ENCODE measurements at regions not wholly inside any gene's neighbourhood (a gene's known extent, or its start where the extent isn't known, plus 50 kb on each side); places are given as distances from the start of the nearest gene placed in this dataset.

- Histone ChIP-seq H3K4me1 (no peaks in the 10 kb centered on the region), H3K27me3 (no peaks in the 10 kb centered on the region), H3K36me3 (no peaks in the 10 kb centered on the region), H3K27ac (no peak overlapping the region), H3K4me3 (no peak overlapping the region), H3K9me3 (no peaks in the 10 kb centered on the region)
- TF ChIP-seq CTCF (IDR thresholded peaks at IDR 0.05), result no peak
- TF ChIP-seq POLR2AphosphoS5 (IDR thresholded peaks at IDR 0.05), result no peak
- no peak for TF ChIP-seq POLR2A (IDR thresholded peaks at IDR 0.05)
- intact Hi-C loops (cut with DNase I; ENCODE audit: low total_unique reads), result no loop called here
- DNase-seq (ENCODE audit: low spot score in 2 of 2), result no peak
These were observed 459.0 kb downstream of the SOX6 start for GRCh38 chr11:15897211-15897960.

GRCh38 chr11:15901054-15901453, 455.3 kb downstream of the SOX6 start:
- Histone ChIP-seq H3K4me1 (no peaks in the 10 kb centered on the region), H3K36me3 (no peaks in the 10 kb centered on the region), H3K27me3 (no peaks in the 10 kb centered on the region), H3K9me3 (no peaks in the 10 kb centered on the region), H3K27ac (no peak overlapping the region), H3K4me3 (no peak overlapping the region)
- DNase-seq (ENCODE audit: low spot score in 2 of 2), result no peak
- TF ChIP-seq CTCF (IDR thresholded peaks at IDR 0.05) (no peak), POLR2A (IDR thresholded peaks at IDR 0.05) (no peak), POLR2AphosphoS5 (IDR thresholded peaks at IDR 0.05) (no peak)
- intact Hi-C loops (cut with DNase I; ENCODE audit: low total_unique reads), result no loop called here

GRCh38 chr11:15901790-15902189, 454.6 kb downstream of the SOX6 start:
- TF ChIP-seq POLR2AphosphoS5 (IDR thresholded peaks at IDR 0.05) (no peak), POLR2A (IDR thresholded peaks at IDR 0.05) (no peak), CTCF (IDR thresholded peaks at IDR 0.05) (no peak)
- Histone ChIP-seq H3K36me3 (no peaks in the 10 kb centered on the region), H3K4me3 (no peak overlapping the region), H3K27me3 (no peaks in the 10 kb centered on the region), H3K27ac (no peak overlapping the region), H3K9me3 (no peaks in the 10 kb centered on the region), H3K4me1 (no peaks in the 10 kb centered on the region)
- intact Hi-C loops (cut with DNase I; ENCODE audit: low total_unique reads), result no loop called here
- DNase-seq (ENCODE audit: low spot score in 2 of 2), result no peak

- Histone ChIP-seq H3K4me1 (no peaks in the 10 kb centered on the region), H3K9me3 (no peaks in the 10 kb centered on the region), H3K27ac (no peak overlapping the region), H3K27me3 (no peaks in the 10 kb centered on the region), H3K36me3 (no peaks in the 10 kb centered on the region), H3K4me3 (no peak overlapping the region)
- intact Hi-C loops (cut with DNase I; ENCODE audit: low total_unique reads), result no loop called here
- no peak for DNase-seq (ENCODE audit: low spot score in 2 of 2)
- no peak for TF ChIP-seq POLR2A (IDR thresholded peaks at IDR 0.05)
- no peak for TF ChIP-seq POLR2AphosphoS5 (IDR thresholded peaks at IDR 0.05)
- no peak for TF ChIP-seq CTCF (IDR thresholded peaks at IDR 0.05)
These were observed 453.1 kb downstream of the SOX6 start for GRCh38 chr11:15903246-15903645.

GRCh38 chr11:15905366-15906104, 450.8 kb downstream of the SOX6 start:
- TF ChIP-seq CTCF (IDR thresholded peaks at IDR 0.05), result no peak
- TF ChIP-seq POLR2AphosphoS5 (IDR thresholded peaks at IDR 0.05), result no peak
- no peak for TF ChIP-seq POLR2A (IDR thresholded peaks at IDR 0.05)
- no peaks in the 10 kb centered on the region for H3K36me3 ChIP-seq
- DNase-seq (ENCODE audit: low spot score in 2 of 2), result no peak
- H3K27ac ChIP-seq, result no peak overlapping the region
- intact Hi-C loops (cut with DNase I; ENCODE audit: low total_unique reads), result no loop called here
- H3K4me1 ChIP-seq, result no peaks in the 10 kb centered on the region
- no peak overlapping the region for H3K4me3 ChIP-seq
- no peaks in the 10 kb centered on the region for H3K9me3 ChIP-seq
- no peaks in the 10 kb centered on the region for H3K27me3 ChIP-seq

Measured in breast epithelium (tissue), 4 donors.